Limb (tissue), 2 donors: ENCODE measurements at regions not wholly inside any gene's neighbourhood (a gene's known extent, or its start where the extent isn't known, plus 50 kb on each side); places are given as distances from the start of the nearest gene placed in this dataset.
"Not testable (repeated sequence)": the region's sequence is repeated elsewhere in the genome, so short reads cannot be mapped to it uniquely, and the experiment has no call there.

Experiments used
- DNase-seq, 2 donors: peaks; one replicate each; pipeline ENCODE4 v3.0.0-alpha.2; 2016; ENCODE audit errors: extremely low spot score in 2 of 2

GRCh38 chr2:156915332-156915731 lies 342.2 kb upstream of the GALNT5 start:
- DNase-seq, result no peak

- no peak for DNase-seq
These were observed 339.1 kb upstream of the GALNT5 start for GRCh38 chr2:156918410-156918809.

GRCh38 chr2:156930423-156930822 lies 327.1 kb upstream of the GALNT5 start:
- no peak for DNase-seq

DNA sequence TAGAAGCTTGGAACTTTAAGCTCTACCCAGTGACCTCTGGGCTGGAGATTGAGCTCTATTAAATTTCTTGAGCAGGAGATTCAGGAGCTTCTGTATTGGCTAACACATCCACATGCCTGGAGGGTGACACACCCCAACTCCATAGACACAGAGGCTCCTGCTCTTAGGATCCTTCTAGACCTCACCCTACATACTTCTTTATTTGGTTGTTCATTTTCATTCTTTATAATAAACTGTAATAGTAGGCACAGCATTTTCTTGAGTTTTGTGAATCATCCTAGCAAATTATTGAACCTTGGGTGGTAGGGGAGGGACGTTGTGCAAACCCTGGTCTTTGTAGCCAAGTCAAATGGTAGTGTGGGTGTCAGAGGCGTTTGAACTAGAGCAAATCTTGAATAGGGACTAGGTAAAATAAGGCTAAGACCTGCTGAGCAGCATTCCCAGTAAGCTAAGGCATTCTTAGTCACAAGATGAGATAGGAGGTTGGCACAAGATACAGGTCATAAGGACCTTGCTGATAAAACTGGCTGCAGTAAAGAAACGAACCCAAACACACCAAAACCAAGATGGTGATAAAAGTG lies 323.8 kb upstream of the GALNT5 start:
- DNase-seq, result no peak

GRCh38 chr2:156935616-156936015 lies 321.9 kb upstream of the GALNT5 start:
- no peak for DNase-seq

DNA sequence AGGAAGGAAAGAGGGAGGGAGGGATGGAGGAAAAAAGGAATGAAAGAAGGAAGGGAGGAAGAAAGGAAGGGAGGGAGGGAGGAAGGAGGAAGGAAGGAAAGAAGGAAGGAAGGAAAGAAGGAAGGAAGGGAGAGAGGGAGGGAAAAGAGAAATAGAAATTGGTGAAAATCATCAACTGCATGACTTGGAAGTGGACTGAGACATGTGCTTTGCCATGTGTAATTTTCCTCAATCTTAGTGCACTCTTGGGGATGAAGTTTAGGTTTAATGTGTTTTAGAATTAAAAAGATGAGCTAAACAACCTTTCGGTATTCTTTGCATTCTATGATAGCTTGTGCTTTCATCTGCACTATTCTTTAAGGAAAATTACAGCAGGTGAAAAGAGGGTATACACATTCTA lies 320.1 kb upstream of the GALNT5 start:
- DNase-seq, result no peak

DNA sequence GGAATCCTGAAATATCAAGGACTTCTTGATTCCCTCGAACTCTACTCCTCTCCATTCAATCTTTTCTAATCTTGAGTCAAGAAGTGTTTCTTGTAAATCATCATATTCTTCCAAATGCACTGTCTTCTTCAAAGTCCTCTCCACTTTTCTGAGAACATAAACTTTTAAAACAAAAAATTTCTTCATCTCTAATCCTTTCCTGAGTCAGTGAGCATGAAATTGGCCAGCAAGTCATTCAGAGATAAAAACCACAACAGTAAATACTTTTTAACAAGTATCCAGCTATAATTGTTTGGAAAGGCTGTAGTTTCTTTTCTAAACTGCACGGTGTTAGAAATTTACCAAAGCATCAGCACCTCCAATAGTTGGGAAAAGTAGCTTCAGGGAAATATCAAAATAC lies 312.6 kb upstream of the GALNT5 start:
- DNase-seq, result no peak

DNA sequence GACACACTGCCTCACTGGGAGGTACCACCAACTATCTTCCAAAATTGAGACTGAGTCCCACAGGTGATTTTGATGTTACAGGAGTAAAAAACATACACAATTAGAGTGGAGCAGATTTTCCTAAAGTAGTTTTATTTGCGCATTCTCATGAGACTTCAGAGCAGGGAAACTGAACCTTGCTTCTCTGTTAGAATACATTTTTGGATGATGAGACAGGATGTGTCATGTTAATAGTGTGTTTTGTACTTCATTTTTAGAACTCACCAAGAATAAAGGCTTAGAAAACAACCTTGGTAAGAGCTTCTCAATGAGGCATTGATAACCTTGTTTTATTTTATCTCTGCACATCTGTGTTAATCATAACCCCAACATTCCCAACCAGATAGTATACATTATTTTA lies 310.2 kb upstream of the GALNT5 start:
- no peak for DNase-seq

GRCh38 chr2:156955701-156956100 lies 301.8 kb upstream of the GALNT5 start:
- no peak for DNase-seq

DNA sequence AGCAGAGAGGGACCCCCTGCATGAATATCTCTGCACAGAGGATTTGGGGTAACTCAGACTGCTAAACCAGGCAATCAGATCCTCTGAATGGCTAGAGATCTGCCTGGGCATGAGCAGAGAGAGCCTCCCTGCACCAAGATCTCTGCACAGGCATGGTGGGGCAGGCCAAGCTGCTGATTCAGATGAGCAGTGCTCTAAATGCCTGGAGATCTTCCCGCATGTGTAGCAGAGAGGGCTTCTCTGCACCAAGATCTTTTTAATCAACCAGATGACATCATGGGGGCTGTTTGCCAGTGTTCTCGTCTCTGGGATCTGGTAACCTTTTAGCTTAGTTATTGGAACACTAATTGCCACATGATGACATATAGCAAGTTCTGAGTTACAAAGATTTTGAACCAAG lies 301.3 kb upstream of the GALNT5 start:
- no peak for DNase-seq

GRCh38 chr2:156958374-156958773 lies 299.1 kb upstream of the GALNT5 start:
- no peak for DNase-seq

- no peak for DNase-seq
These were observed 298.0 kb upstream of the GALNT5 start for GRCh38 chr2:156959481-156959880.

DNA sequence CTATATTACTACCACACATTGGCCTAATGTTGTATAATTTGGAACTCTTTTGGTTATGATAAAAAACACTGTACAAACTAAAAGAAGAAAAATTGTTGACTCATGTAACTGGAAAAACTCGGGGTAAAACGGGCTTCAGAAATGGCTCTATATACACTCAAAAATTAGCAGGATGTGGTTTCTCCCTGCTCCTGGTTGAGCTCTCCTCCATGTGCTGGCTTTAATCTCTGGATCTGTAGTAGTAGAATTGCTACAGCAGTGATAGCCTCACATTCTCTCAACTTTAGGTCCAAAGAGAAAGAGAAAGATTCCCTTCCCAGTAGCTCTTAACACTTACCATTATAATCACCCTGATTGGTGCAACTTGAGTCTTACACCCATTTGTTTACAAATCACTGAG lies 274.9 kb upstream of the GALNT5 start:
- no peak for DNase-seq

GRCh38 chr2:156986339-156986988 lies 271.0 kb upstream of the GALNT5 start:
- DNase-seq, result no peak

GRCh38 chr2:156999661-157000060 lies 257.8 kb upstream of the GALNT5 start:
- DNase-seq, result no peak

DNA sequence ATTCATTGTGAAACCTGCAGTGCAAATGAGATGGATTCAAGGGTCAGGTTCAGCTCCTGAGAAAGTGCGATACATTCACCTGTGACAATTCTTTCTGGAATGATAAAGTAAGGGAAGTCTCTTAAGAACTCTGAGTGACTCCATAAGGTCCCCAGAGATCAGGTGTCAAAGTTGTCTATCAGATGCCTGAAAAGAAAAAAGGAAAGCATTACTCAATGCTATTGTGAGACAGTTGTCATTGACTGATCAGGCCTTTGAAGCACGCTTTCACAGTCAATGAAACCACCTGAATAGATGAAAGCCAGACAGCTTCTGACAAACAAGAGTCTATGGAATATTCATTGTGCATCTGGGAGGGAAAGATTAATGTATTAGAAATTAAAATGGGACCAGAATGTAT lies 252.7 kb upstream of the GALNT5 start:
- no peak for DNase-seq

- no peak for DNase-seq
These were observed 242.4 kb upstream of the GALNT5 start for GRCh38 chr2:157015015-157015575.

- not testable (repeated sequence) for DNase-seq
These were observed 234.2 kb upstream of the GALNT5 start for GRCh38 chr2:157023264-157023663.

DNA sequence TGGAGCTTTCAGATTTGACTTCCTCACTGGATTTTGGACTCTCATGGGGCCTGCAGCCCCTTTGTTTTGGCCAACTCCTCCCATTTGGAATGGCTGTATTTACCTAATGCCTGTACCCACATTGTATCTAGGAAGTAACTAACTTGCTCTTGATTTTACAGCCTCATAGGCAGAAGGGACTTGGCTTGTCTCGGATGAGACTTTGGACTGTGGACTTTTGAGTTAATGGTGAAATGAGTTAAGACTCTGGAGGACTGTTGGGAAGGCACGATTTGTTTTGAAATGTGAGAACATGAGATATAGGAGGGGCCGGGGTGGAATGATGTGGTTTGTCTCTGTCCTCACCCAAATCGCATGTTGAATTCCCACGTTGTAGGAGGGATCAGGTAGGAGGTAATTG lies 233.4 kb upstream of the GALNT5 start:
- no peak for DNase-seq

- DNase-seq, result no peak
These were observed 225.5 kb upstream of the GALNT5 start for GRCh38 chr2:157032017-157032416.

- no peak for DNase-seq
These were observed 220.8 kb upstream of the GALNT5 start for GRCh38 chr2:157036726-157037125.

DNA sequence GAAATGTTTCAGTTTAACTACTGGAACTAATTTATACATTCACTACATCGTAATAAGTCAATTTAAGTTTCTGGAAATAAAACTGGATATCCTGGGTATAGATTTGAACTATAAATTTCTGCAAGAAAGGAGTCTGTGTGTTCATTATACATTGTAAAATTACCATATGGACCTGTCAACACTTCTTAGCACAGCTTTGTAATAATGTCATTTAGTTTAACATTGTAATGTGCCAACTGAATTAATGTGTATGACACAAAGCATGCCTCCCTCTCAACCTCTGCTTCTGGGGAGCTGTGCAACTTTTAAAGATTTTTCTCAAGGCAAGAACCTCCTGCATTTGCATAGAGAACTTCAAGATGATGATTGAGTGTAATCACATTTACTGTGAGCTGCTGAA lies 213.7 kb upstream of the GALNT5 start:
- DNase-seq, result no peak

DNA sequence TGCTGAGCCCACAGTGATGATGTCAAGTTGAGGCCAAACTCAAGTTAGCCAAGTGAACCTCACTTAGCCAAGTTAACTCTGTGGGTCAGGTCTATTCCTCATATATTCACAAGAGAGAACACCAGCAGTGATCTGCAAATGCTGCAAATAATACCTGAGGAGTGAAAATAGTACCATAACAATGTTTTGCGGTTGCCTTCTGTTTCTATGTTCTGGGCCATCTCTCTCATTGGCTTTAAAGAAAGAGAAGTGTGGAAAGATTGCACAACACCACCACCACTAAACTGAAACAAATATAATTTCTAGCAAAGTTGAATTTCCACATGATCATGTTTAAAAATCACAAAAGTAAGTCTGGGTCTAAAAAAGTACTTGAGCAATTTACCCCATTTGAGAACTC lies 211.1 kb upstream of the GALNT5 start:
- no peak for DNase-seq
